ENCODE measurements at regions not wholly inside any gene's neighbourhood (a gene's known extent, or its start where the extent isn't known, plus 50 kb on each side); places are given as distances from the start of the nearest gene placed in this dataset.

- no TSS peak for BruUV-seq (replicated peaks)
- no peak for FAIRE-seq
- H3K27ac ChIP-seq (ENCODE audit: insufficient read depth, low read depth, low read length), result no peak overlapping the region
Measured at GRCh38 chr5:116759860-116760640, 185.4 kb upstream of the SEMA6A start.

GRCh38 chr5:116757326-116757725 lies 182.7 kb upstream of the SEMA6A start:
- H3K4me3 ChIP-seq (replicated peaks in 1 of 3; ENCODE audit: insufficient read depth in 1 of 3, low read depth in 1 of 3, low read length in 3 of 3), result no peak overlapping the region
- FAIRE-seq, result no peak
- H3K27me3 ChIP-seq (ENCODE audit: control insufficient read depth in 2 of 2, insufficient read depth in 2 of 2, low read length in 2 of 2), result no peaks in the 10 kb centered on the region
- no peaks in the 10 kb centered on the region for H3K9me3 ChIP-seq (replicated peaks; ENCODE audit: control insufficient read depth, insufficient read depth, low read length)
- H3K27ac ChIP-seq (ENCODE audit: insufficient read depth, low read depth, low read length), result no peak overlapping the region
- CTCF ChIA-PET, result no interaction called here
- H2AFZ ChIP-seq (ENCODE audit: low read depth, low read length), result no peak overlapping the region
- H4K20me1 ChIP-seq (replicated peaks; ENCODE audit: control insufficient read depth, extremely low read depth, insufficient read depth, low read length), result no peaks in the 10 kb centered on the region
- no TSS peak for BruUV-seq (replicated peaks)
- H3K4me1 ChIP-seq (ENCODE audit: control insufficient read depth, extremely low read depth, insufficient read depth, low read length), result no peaks in the 10 kb centered on the region
- H3K4me2 ChIP-seq (ENCODE audit: insufficient read depth, low read length), result no peak overlapping the region
- no peaks in the 10 kb centered on the region for H3K79me2 ChIP-seq (ENCODE audit: control insufficient read depth, insufficient read depth, low read length)
- DNase-seq (ENCODE audit: low read depth, low spot score), result no peak
- POLR2A ChIA-PET, result no interaction called here
- TF ChIP-seq GATA2 (IDR thresholded peaks at IDR 0.05; ENCODE audit: insufficient read depth, insufficient read length, low read depth, low read length), result no peak
- no peak for TF ChIP-seq CTCF (IDR thresholded peaks at IDR 0.05; ENCODE audit: extremely low read depth in 1 of 2, insufficient read depth in 1 of 2, low read depth in 1 of 2, low read length in 2 of 2)
- TF ChIP-seq MYC (IDR thresholded peaks at IDR 0.05; ENCODE audit: low read depth, low read length), result no peak
- no peak for TF ChIP-seq FOS (IDR thresholded peaks at IDR 0.05; ENCODE audit: borderline replicate concordance, insufficient read depth, low read length)
- TF ChIP-seq EZH2 (IDR thresholded peaks at IDR 0.05; ENCODE audit: borderline replicate concordance, low read depth, low read length, severe bottlenecking), result no peak
- no peak for TF ChIP-seq JUN (IDR thresholded peaks at IDR 0.05; ENCODE audit: borderline replicate concordance, insufficient read depth, insufficient read length, low read depth)
- TF ChIP-seq POLR2AphosphoS5 (IDR thresholded peaks at IDR 0.05; ENCODE audit: insufficient read depth, low read depth, low read length), result no peak
- TF ChIP-seq MAX (IDR thresholded peaks at IDR 0.05; ENCODE audit: insufficient read depth, insufficient read length), result no peak
- no peak for TF ChIP-seq POLR2A (IDR thresholded peaks at IDR 0.05; ENCODE audit: low read depth, low read length)
- intact Hi-C loops (cut with micrococcal nuclease), result no loop called here
- H3K9me1 ChIP-seq (replicated peaks; ENCODE audit: control insufficient read depth, extremely low read depth, insufficient read depth, low read length), result no peaks in the 10 kb centered on the region
- H3K9ac ChIP-seq (replicated peaks; ENCODE audit: extremely low read depth, insufficient read depth, low read length), result no peak overlapping the region
- dilution Hi-C loops (cut with MboI; ENCODE audit: extremely low pct_ligation_motif_present, low sequenced_read_pairs), result no loop called here
- no peaks in the 10 kb centered on the region for H3K36me3 ChIP-seq (ENCODE audit: control insufficient read depth in 2 of 2, extremely low read depth in 1 of 2, insufficient read depth in 2 of 2, low read length in 2 of 2)

More at GRCh38 chr5:116759860-116760640, 185.4 kb upstream of the SEMA6A start:
- no peak overlapping the region for H3K4me3 ChIP-seq (replicated peaks in 1 of 3; ENCODE audit: insufficient read depth in 1 of 3, low read depth in 1 of 3, low read length in 3 of 3)
- H3K27me3 ChIP-seq (ENCODE audit: control insufficient read depth in 2 of 2, insufficient read depth in 2 of 2, low read length in 2 of 2), result no peaks in the 10 kb centered on the region
- DNase-seq (ENCODE audit: low read depth, low spot score), result no peak
- no peaks in the 10 kb centered on the region for H3K9me1 ChIP-seq (replicated peaks; ENCODE audit: control insufficient read depth, extremely low read depth, insufficient read depth, low read length)
- no peak overlapping the region for H2AFZ ChIP-seq (ENCODE audit: low read depth, low read length)
- no peak for TF ChIP-seq GATA2 (IDR thresholded peaks at IDR 0.05; ENCODE audit: insufficient read depth, insufficient read length, low read depth, low read length)
- TF ChIP-seq POLR2A (IDR thresholded peaks at IDR 0.05; ENCODE audit: low read depth, low read length), result no peak
- H3K4me2 ChIP-seq (ENCODE audit: insufficient read depth, low read length), result no peak overlapping the region
- POLR2A ChIA-PET, result no interaction called here
- H4K20me1 ChIP-seq (replicated peaks; ENCODE audit: control insufficient read depth, extremely low read depth, insufficient read depth, low read length), result no peaks in the 10 kb centered on the region
- H3K9me3 ChIP-seq (replicated peaks; ENCODE audit: control insufficient read depth, insufficient read depth, low read length), result no peaks in the 10 kb centered on the region
- dilution Hi-C loops (cut with MboI; ENCODE audit: extremely low pct_ligation_motif_present, low sequenced_read_pairs) (no loop called here), intact Hi-C loops (cut with micrococcal nuclease) (no loop called here)
- H3K4me1 ChIP-seq (ENCODE audit: control insufficient read depth, extremely low read depth, insufficient read depth, low read length), result no peaks in the 10 kb centered on the region
- no peak overlapping the region for H3K9ac ChIP-seq (replicated peaks; ENCODE audit: extremely low read depth, insufficient read depth, low read length)
- H3K79me2 ChIP-seq (ENCODE audit: control insufficient read depth, insufficient read depth, low read length), result no peaks in the 10 kb centered on the region
- no peaks in the 10 kb centered on the region for H3K36me3 ChIP-seq (ENCODE audit: control insufficient read depth in 2 of 2, extremely low read depth in 1 of 2, insufficient read depth in 2 of 2, low read length in 2 of 2)
- CTCF ChIA-PET, result no interaction called here
